ENCODE measurements at regions not wholly inside any gene's neighbourhood (a gene's known extent, or its start where the extent isn't known, plus 50 kb on each side); places are given as distances from the start of the nearest gene placed in this dataset.

- no peaks in the 10 kb centered on the region for H3K27me3 ChIP-seq (ENCODE audit: control insufficient read depth, insufficient read depth, low read length)
- no peak overlapping the region for H3K27ac ChIP-seq (ENCODE audit: low read length)
- H3K4me3 ChIP-seq (ENCODE audit: low read length), result no peak overlapping the region
- H3K4me1 ChIP-seq (ENCODE audit: control insufficient read depth, insufficient read depth, low read length), result no peaks in the 10 kb centered on the region
- no peak for DNase-seq (ENCODE audit: low read depth, low spot score)
- WGBS (ENCODE audit: insufficient coverage, insufficient read length), result no CpG with 5 or more reads among the region's 7 CpGs
- no peaks in the 10 kb centered on the region for H3K36me3 ChIP-seq (ENCODE audit: control insufficient read depth, insufficient read depth, low read length)
- no peaks in the 10 kb centered on the region for H3K9me3 ChIP-seq (ENCODE audit: control insufficient read depth, insufficient read depth, low read length)
These were observed 74.1 kb upstream of the RPS23 start for GRCh38 chr5:82352146-82352791.

- no peaks in the 10 kb centered on the region for H3K36me3 ChIP-seq (ENCODE audit: control insufficient read depth, insufficient read depth, low read length)
- H3K4me1 ChIP-seq (ENCODE audit: control insufficient read depth, insufficient read depth, low read length), result 0 out of 2 replicates have a peak, but pooled peaks cover 2% of the 10 kb centered on the region
- DNase-seq (ENCODE audit: low read depth, low spot score), result no peak
- H3K27ac ChIP-seq (ENCODE audit: low read length), result no peak overlapping the region
- no peak overlapping the region for H3K4me3 ChIP-seq (ENCODE audit: low read length)
- no CpG with 5 or more reads among the region's 2 CpGs for WGBS (ENCODE audit: insufficient coverage, insufficient read length)
- no peaks in the 10 kb centered on the region for H3K9me3 ChIP-seq (ENCODE audit: control insufficient read depth, insufficient read depth, low read length)
- no peaks in the 10 kb centered on the region for H3K27me3 ChIP-seq (ENCODE audit: control insufficient read depth, insufficient read depth, low read length)
These were observed 73.6 kb upstream of the RPS23 start for GRCh38 chr5:82351754-82352145.

- Histone ChIP-seq H3K27ac (ENCODE audit: low read length) (no peak overlapping the region), H3K36me3 (ENCODE audit: control insufficient read depth, insufficient read depth, low read length) (no peaks in the 10 kb centered on the region), H3K4me3 (ENCODE audit: low read length) (no peak overlapping the region), H3K9me3 (ENCODE audit: control insufficient read depth, insufficient read depth, low read length) (no peaks in the 10 kb centered on the region), H3K4me1 (ENCODE audit: control insufficient read depth, insufficient read depth, low read length) (0 out of 2 replicates have a peak, but pooled peaks cover 3% of the 10 kb centered on the region), H3K27me3 (ENCODE audit: control insufficient read depth, insufficient read depth, low read length) (no peaks in the 10 kb centered on the region)
- no peak for DNase-seq (ENCODE audit: low read depth, low spot score)
- no CpG with 5 or more reads among the region's 1 CpG for WGBS (ENCODE audit: insufficient coverage, insufficient read length)
These were observed 73.1 kb upstream of the RPS23 start for GRCh38 chr5:82351297-82351696.

- DNase-seq (ENCODE audit: low read depth, low spot score), result peak; percentile 57
- no CpG with 5 or more reads among the region's 4 CpGs for WGBS (ENCODE audit: insufficient coverage, insufficient read length)
These were observed 71.5 kb upstream of the RPS23 start for GRCh38 chr5:82349652-82350051.

GRCh38 chr5:82348784-82349425 is 70.8 kb upstream of the RPS23 start:
- H3K27ac ChIP-seq (ENCODE audit: low read length), result no peak overlapping the region
- no peaks in the 10 kb centered on the region for H3K36me3 ChIP-seq (ENCODE audit: control insufficient read depth, insufficient read depth, low read length)
- H3K4me1 ChIP-seq (ENCODE audit: control insufficient read depth, insufficient read depth, low read length), result 0 out of 2 replicates have a peak, but pooled peaks cover 3% of the 10 kb centered on the region
- WGBS (ENCODE audit: insufficient coverage, insufficient read length), result no CpG with 5 or more reads among the region's 4 CpGs
- no peaks in the 10 kb centered on the region for H3K9me3 ChIP-seq (ENCODE audit: control insufficient read depth, insufficient read depth, low read length)
- DNase-seq (ENCODE audit: low read depth, low spot score), result no peak
- H3K4me3 ChIP-seq (ENCODE audit: low read length), result no peak overlapping the region
- H3K27me3 ChIP-seq (ENCODE audit: control insufficient read depth, insufficient read depth, low read length), result no peaks in the 10 kb centered on the region

More at GRCh38 chr5:82349652-82350051, 71.5 kb upstream of the RPS23 start:
- H3K36me3 ChIP-seq (ENCODE audit: control insufficient read depth, insufficient read depth, low read length), result no peaks in the 10 kb centered on the region
- H3K27ac ChIP-seq (ENCODE audit: low read length), result no peak overlapping the region
- H3K4me1 ChIP-seq (ENCODE audit: control insufficient read depth, insufficient read depth, low read length), result 0 out of 2 replicates have a peak, but pooled peaks cover 3% of the 10 kb centered on the region
- no peaks in the 10 kb centered on the region for H3K27me3 ChIP-seq (ENCODE audit: control insufficient read depth, insufficient read depth, low read length)
- H3K4me3 ChIP-seq (ENCODE audit: low read length), result no peak overlapping the region
- no peaks in the 10 kb centered on the region for H3K9me3 ChIP-seq (ENCODE audit: control insufficient read depth, insufficient read depth, low read length)

- WGBS (ENCODE audit: insufficient coverage, insufficient read length), result no CpG with 5 or more reads among the region's 12 CpGs
- H3K27ac ChIP-seq (ENCODE audit: low read length), result no peak overlapping the region
- H3K4me1 ChIP-seq (ENCODE audit: control insufficient read depth, insufficient read depth, low read length), result 0 out of 2 replicates have a peak, but pooled peaks cover 3% of the 10 kb centered on the region
- H3K4me3 ChIP-seq (ENCODE audit: low read length), result no peak overlapping the region
- no peaks in the 10 kb centered on the region for H3K27me3 ChIP-seq (ENCODE audit: control insufficient read depth, insufficient read depth, low read length)
- H3K9me3 ChIP-seq (ENCODE audit: control insufficient read depth, insufficient read depth, low read length), result no peaks in the 10 kb centered on the region
- no peaks in the 10 kb centered on the region for H3K36me3 ChIP-seq (ENCODE audit: control insufficient read depth, insufficient read depth, low read length)
- DNase-seq (ENCODE audit: low read depth, low spot score), result no peak
These were observed 69.2 kb upstream of the RPS23 start for GRCh38 chr5:82347201-82347865.

GRCh38 chr5:82346399-82347165 is 68.4 kb upstream of the RPS23 start:
- Histone ChIP-seq H3K36me3 (ENCODE audit: control insufficient read depth, insufficient read depth, low read length) (no peaks in the 10 kb centered on the region), H3K27me3 (ENCODE audit: control insufficient read depth, insufficient read depth, low read length) (no peaks in the 10 kb centered on the region), H3K27ac (ENCODE audit: low read length) (no peak overlapping the region), H3K4me1 (ENCODE audit: control insufficient read depth, insufficient read depth, low read length) (0 out of 2 replicates have a peak, but pooled peaks cover 3% of the 10 kb centered on the region), H3K4me3 (ENCODE audit: low read length) (no peak overlapping the region), H3K9me3 (ENCODE audit: control insufficient read depth, insufficient read depth, low read length) (no peaks in the 10 kb centered on the region)
- no CpG with 5 or more reads among the region's 10 CpGs for WGBS (ENCODE audit: insufficient coverage, insufficient read length)
- DNase-seq (ENCODE audit: low read depth, low spot score), result no peak

- Histone ChIP-seq H3K4me3 (ENCODE audit: low read length) (no peak overlapping the region), H3K9me3 (ENCODE audit: control insufficient read depth, insufficient read depth, low read length) (no peaks in the 10 kb centered on the region), H3K27me3 (ENCODE audit: control insufficient read depth, insufficient read depth, low read length) (no peaks in the 10 kb centered on the region), H3K4me1 (ENCODE audit: control insufficient read depth, insufficient read depth, low read length) (0 out of 2 replicates have a peak, but pooled peaks cover 3% of the 10 kb centered on the region), H3K27ac (ENCODE audit: low read length) (no peak overlapping the region), H3K36me3 (ENCODE audit: control insufficient read depth, insufficient read depth, low read length) (no peaks in the 10 kb centered on the region)
- no CpG with 5 or more reads among the region's 3 CpGs for WGBS (ENCODE audit: insufficient coverage, insufficient read length)
- DNase-seq (ENCODE audit: low read depth, low spot score), result no peak
These were observed 67.0 kb upstream of the RPS23 start for GRCh38 chr5:82345108-82345507.

- H3K36me3 ChIP-seq (ENCODE audit: control insufficient read depth, insufficient read depth, low read length), result no peaks in the 10 kb centered on the region
- no peak overlapping the region for H3K4me3 ChIP-seq (ENCODE audit: low read length)
- H3K27ac ChIP-seq (ENCODE audit: low read length), result no peak overlapping the region
- WGBS (ENCODE audit: insufficient coverage, insufficient read length), result no CpG with 5 or more reads among the region's 1 CpG
- no peaks in the 10 kb centered on the region for H3K27me3 ChIP-seq (ENCODE audit: control insufficient read depth, insufficient read depth, low read length)
- no peaks in the 10 kb centered on the region for H3K4me1 ChIP-seq (ENCODE audit: control insufficient read depth, insufficient read depth, low read length)
- no peak for DNase-seq (ENCODE audit: low read depth, low spot score)
- no peaks in the 10 kb centered on the region for H3K9me3 ChIP-seq (ENCODE audit: control insufficient read depth, insufficient read depth, low read length)
These were observed 63.2 kb upstream of the RPS23 start for GRCh38 chr5:82341325-82341724.

GRCh38 chr5:82340799-82341198 is 62.6 kb upstream of the RPS23 start:
- H3K27me3 ChIP-seq (ENCODE audit: control insufficient read depth, insufficient read depth, low read length), result no peaks in the 10 kb centered on the region
- H3K36me3 ChIP-seq (ENCODE audit: control insufficient read depth, insufficient read depth, low read length), result no peaks in the 10 kb centered on the region
- H3K4me3 ChIP-seq (ENCODE audit: low read length), result no peak overlapping the region
- WGBS (ENCODE audit: insufficient coverage, insufficient read length), result no CpG with 5 or more reads among the region's 5 CpGs
- H3K27ac ChIP-seq (ENCODE audit: low read length), result no peak overlapping the region
- DNase-seq (ENCODE audit: low read depth, low spot score), result no peak
- H3K4me1 ChIP-seq (ENCODE audit: control insufficient read depth, insufficient read depth, low read length), result no peaks in the 10 kb centered on the region
- no peaks in the 10 kb centered on the region for H3K9me3 ChIP-seq (ENCODE audit: control insufficient read depth, insufficient read depth, low read length)

Data from iPS DF 6.9 (cell line).